GM06990 (cell line): ENCODE measurements at regions not wholly inside any gene's neighbourhood (a gene's known extent, or its start where the extent isn't known, plus 50 kb on each side); places are given as distances from the start of the nearest gene placed in this dataset.

ENCODE experiments used
- DNase-seq: peaks from one replicate; pipeline ENCODE4 v3.0.0-alpha.2; 2011; ENCODE audit not compliant: insufficient read length; ENCODE audit errors: extremely low read depth
- H3K27me3 ChIP-seq: replicated peaks from 2 replicates; pipeline ENCODE4 v1.6.0; 2011; ENCODE audit warnings: low read length; ENCODE audit not compliant: control insufficient read depth, insufficient read depth
- H3K36me3 ChIP-seq: 2 replicates; pipeline ENCODE4 v1.5.1; 2011; ENCODE audit warnings: low read length; ENCODE audit not compliant: control insufficient read depth, insufficient read depth
- H3K4me3 ChIP-seq: replicated peaks from 2 replicates; pipeline ENCODE4 v1.5.1; 2011; ENCODE audit warnings: low read depth, mild to moderate bottlenecking, control low read depth, low read length
- TF ChIP-seq, protein P1 (sequence below): IDR thresholded peaks from 2 replicates; pipeline ENCODE4 v1.5.1; 2011; ENCODE audit warnings: low read length, control low read depth, mild to moderate bottlenecking, inconsistent platforms; ENCODE audit not compliant: insufficient read depth, poor library complexity, severe bottlenecking

DNA sequence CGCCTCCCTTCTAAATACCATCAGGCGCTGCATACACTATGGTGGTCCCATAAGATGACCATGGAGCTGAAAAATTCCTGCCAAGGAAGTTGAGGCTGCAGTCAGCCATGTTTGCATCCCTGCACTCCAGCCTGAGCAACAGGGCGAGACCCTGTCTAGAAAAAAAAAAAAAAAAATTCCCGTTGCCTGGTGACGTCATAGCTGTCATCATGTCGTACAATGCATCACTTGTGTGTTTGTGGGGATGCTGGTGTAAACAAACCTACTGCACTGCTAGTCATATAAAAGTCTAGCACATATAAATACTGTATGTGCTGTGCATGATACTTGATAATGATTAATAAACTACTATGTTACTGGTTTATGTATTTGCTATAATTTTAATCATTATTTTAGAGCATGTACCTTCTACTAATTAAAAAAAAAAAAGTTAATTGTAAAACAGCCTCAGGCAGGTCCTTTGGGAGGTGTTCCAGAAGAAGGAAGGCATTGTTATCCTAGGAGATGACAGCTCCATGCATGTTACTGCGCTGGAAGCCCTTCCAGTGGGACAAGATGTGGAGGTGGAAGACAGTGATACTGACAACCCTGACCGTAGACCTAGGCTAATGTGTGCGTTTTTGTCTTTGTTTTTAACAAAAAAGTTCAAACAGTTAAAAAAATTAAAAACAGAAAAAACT lies 132.6 kb downstream of the BANF2 start:
- TF ChIP-seq, protein P1, sequence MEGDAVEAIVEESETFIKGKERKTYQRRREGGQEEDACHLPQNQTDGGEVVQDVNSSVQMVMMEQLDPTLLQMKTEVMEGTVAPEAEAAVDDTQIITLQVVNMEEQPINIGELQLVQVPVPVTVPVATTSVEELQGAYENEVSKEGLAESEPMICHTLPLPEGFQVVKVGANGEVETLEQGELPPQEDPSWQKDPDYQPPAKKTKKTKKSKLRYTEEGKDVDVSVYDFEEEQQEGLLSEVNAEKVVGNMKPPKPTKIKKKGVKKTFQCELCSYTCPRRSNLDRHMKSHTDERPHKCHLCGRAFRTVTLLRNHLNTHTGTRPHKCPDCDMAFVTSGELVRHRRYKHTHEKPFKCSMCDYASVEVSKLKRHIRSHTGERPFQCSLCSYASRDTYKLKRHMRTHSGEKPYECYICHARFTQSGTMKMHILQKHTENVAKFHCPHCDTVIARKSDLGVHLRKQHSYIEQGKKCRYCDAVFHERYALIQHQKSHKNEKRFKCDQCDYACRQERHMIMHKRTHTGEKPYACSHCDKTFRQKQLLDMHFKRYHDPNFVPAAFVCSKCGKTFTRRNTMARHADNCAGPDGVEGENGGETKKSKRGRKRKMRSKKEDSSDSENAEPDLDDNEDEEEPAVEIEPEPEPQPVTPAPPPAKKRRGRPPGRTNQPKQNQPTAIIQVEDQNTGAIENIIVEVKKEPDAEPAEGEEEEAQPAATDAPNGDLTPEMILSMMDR: no peak
- Histone ChIP-seq H3K27me3 (no peaks in the 10 kb centered on the region), H3K36me3 (no peaks in the 10 kb centered on the region), H3K4me3 (no peak overlapping the region)
- no peak for DNase-seq

DNA sequence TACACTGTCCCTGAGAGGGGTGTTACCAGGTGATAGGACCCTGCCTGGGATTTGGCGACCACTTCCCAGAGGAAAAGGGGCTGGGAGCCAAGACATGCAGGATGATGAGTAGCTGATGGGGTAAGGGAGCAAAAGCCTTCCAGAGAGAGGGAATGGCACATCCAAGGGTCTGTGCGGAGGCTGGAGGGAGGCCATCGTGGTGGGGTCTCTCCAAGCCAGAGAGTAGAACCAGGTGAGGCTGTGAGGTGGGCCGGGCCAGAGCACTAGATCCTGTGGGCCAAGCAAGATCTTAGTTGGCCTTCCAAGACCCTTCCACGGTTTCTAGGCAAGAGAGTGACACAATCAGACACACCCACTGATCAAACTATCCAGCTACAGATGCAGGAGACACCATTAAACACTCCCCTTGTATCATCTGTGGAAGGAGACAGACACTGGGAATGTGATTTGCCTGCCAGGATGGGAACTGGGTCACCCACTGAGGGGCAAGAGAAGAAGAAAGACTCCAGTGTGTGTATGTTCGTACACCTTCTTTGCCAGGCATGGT lies 128.9 kb downstream of the BANF2 start:
- no peaks in the 10 kb centered on the region for H3K27me3 ChIP-seq
- no peak for DNase-seq
- TF ChIP-seq, protein P1: no peak

DNA sequence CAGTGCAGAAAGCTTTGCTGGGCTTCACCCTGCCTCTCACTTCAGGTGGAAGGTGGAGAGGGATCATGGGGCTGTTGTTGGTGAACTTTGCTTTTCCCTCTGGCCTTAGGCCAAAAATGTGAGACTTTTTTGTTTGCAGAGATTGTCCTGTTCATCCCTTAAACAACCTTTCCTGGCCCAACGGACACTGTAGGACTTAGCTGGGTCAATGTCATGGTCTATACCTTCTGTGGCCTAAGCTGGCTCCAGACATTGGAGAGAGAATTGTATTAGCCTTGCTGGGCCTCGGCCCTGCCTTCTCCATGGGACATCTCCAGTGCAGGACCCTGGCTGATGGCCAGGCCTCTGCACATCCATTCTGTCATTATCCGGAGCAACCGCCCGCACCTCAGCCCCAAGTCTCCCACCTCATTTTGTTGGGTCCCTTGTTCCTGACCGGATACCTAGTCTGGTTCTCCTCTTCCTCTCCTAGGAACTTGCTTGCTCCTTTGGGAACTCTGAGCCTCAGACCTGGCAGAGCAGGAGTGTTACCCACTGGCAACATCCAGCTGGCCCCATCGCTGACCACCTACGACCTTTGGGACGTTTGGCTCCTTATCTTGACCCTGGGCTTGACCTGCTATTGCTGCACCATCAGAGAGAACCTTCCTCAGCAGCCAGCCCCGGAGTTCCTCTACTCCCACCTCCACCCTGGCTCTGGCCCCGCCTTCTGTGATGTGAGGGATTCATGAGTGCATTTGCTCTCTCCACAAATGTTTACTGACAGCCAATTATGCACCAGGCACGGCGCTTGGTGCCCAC lies 128.2 kb downstream of the BANF2 start:
- TF ChIP-seq, protein P1: no peak
- Histone ChIP-seq H3K27me3 (no peaks in the 10 kb centered on the region), H3K4me3 (no peak overlapping the region), H3K36me3 (no peaks in the 10 kb centered on the region)
- no peak for DNase-seq

More for the DNA sequence above, 128.9 kb downstream of the BANF2 start:
- Histone ChIP-seq H3K4me3 (no peak overlapping the region), H3K36me3 (no peaks in the 10 kb centered on the region)

DNA sequence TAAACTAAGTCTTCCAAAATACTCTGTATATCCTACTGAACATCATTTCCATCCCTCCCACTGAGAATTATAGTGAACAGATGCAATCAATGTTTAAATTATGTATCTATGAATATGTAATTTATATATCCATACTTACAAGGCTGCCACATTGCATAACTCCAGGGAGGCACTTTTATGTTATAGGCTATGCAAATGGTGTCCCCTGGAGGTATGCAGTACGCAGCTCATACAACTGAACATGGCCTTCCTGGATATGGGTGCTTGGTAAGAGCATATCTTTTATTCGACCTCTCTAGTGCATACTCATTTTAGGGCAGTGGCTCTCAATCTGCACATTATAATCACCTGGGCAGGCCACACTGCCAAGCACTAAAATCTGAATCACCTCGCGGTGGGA lies 127.3 kb downstream of the BANF2 start:
- H3K27me3 ChIP-seq: no peaks in the 10 kb centered on the region
- no peak overlapping the region for H3K4me3 ChIP-seq
- no peak for DNase-seq
- no peaks in the 10 kb centered on the region for H3K36me3 ChIP-seq
- TF ChIP-seq, protein P1: no peak

DNA sequence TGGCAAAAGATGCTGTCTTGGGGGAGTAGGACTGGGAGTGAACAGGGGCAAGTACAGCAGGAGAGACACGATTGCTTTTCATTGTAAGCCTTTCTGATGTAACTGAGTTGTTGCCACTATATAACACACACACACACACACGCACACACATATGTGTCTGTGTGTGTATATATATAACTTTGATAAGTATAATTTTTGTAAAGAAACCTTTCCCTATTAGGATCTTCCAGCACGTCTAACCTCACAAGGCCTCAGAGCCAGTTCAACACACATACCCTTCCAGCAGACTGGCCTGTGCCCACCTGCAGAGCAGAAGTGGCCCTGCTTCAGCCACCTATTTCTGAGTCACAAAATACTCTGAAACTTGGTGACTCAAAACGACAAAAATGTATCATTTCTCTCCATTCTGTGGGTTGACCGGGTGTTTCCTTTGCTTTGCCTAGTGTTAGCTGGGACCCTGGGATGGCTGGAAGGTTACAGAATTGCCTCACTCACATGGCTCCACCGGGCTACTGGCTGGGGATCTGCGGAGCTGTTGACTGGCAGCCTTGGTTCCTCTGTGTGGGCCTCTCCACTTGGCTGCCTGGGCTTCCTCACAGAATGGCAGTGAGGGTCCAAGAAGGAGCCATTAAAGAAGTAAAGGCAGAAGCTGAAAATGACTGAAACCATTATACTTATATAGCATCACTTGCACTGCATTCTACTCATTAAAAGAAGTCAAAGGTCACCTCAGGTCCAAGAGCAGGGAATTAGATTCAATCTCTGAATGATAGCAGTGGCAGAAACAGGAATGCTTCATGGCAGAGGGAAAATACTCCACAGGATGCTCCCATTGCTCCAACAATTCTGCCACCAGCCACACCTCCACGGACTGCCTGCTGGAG lies 126.4 kb downstream of the BANF2 start:
- TF ChIP-seq, protein P1: no peak
- H3K4me3 ChIP-seq: no peak overlapping the region; the same call in 1 of the 2 replicates

More for the DNA sequence above, 126.4 kb downstream of the BANF2 start:
- Histone ChIP-seq H3K36me3 (no peaks in the 10 kb centered on the region), H3K27me3 (no peaks in the 10 kb centered on the region)
- DNase-seq: peak; percentile 73
